Lower leg skin (tissue), 3 donors: ENCODE measurements at regions not wholly inside any gene's neighbourhood (a gene's known extent, or its start where the extent isn't known, plus 50 kb on each side); places are given as distances from the start of the nearest gene placed in this dataset.

Source experiments
- CTCF ChIP-seq, 3 donors: fragments of 450-650 bp; IDR thresholded peaks; one replicate each; pipeline ENCODE4 v1.5.1; 2016; ENCODE audit warnings: antibody characterized with exemption in 3 of 3, mild to moderate bottlenecking in 3 of 3, moderate library complexity in 2 of 3
- POLR2A ChIP-seq, 2 donors: fragments of 450-650 bp; IDR thresholded peaks; one replicate each; pipeline ENCODE4 v1.6.1; 2016 to 2017; ENCODE audit warnings: antibody characterized with exemption in 2 of 2, mild to moderate bottlenecking in 1 of 2, moderate library complexity in 1 of 2

GRCh38 chr18:65477455-65477854 is 273.4 kb upstream of the CDH7 start:
- no peak for TF ChIP-seq CTCF (IDR thresholded peaks at IDR 0.05)
- no peak for TF ChIP-seq POLR2A (IDR thresholded peaks at IDR 0.05)
